ENCODE measurements at regions not wholly inside any gene's neighbourhood (a gene's known extent, or its start where the extent isn't known, plus 50 kb on each side); places are given as distances from the start of the nearest gene placed in this dataset.

GRCh38 chr10:43868952-43869351 lies 220.3 kb upstream of the ZNF32 start:
- no peak overlapping the region for H2AFZ ChIP-seq (ENCODE audit: low read depth, low read length, poor library complexity, severe bottlenecking)
- no peaks in the 10 kb centered on the region for H3K9me2 ChIP-seq (ENCODE audit: insufficient read depth)

More at GRCh38 chr10:43868952-43869351, 220.3 kb upstream of the ZNF32 start:
- no TSS peak for BruUV-seq (replicated peaks)
- no peak overlapping the region for H3K9ac ChIP-seq (ENCODE audit: low read length)
- H3K4me2 ChIP-seq (ENCODE audit: low read length), result no peak overlapping the region
- no peaks in the 10 kb centered on the region for H3K4me1 ChIP-seq (ENCODE audit: control insufficient read depth in 1 of 2, insufficient read depth in 2 of 2, low read length in 2 of 2)
- H3K27ac ChIP-seq (ENCODE audit: low read depth, low read length), result no peak overlapping the region; the same call in 1 of the 2 replicates
- H3K9me3 ChIP-seq (ENCODE audit: control insufficient read depth in 1 of 2, insufficient read depth in 1 of 2, low read depth in 1 of 2, low read length in 2 of 2), result no peaks in the 10 kb centered on the region
- H3K4me3 ChIP-seq (replicated peaks in 1 of 2; ENCODE audit: low read depth in 1 of 2, low read length in 2 of 2), result no peak overlapping the region
- DNase-seq (ENCODE audit: low read depth, low spot score), result no peak
- TF ChIP-seq JUND (IDR thresholded peaks at IDR 0.05) (no peak), EGR1 (IDR thresholded peaks at IDR 0.05; ENCODE audit: low read depth) (no peak), CEBPB (IDR thresholded peaks at IDR 0.05; ENCODE audit: low read depth) (no peak), YY1 (IDR thresholded peaks at IDR 0.05; ENCODE audit: extremely low read depth, insufficient replicate concordance, low read depth, low read length) (no peak)
- TF ChIP-seq, protein P1, sequence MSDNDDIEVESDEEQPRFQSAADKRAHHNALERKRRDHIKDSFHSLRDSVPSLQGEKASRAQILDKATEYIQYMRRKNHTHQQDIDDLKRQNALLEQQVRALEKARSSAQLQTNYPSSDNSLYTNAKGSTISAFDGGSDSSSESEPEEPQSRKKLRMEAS (IDR thresholded peaks at IDR 0.05), result no peak
- TF ChIP-seq, protein P2, sequence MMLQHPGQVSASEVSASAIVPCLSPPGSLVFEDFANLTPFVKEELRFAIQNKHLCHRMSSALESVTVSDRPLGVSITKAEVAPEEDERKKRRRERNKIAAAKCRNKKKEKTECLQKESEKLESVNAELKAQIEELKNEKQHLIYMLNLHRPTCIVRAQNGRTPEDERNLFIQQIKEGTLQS (IDR thresholded peaks at IDR 0.05), result no peak
- TF ChIP-seq, protein P3, sequence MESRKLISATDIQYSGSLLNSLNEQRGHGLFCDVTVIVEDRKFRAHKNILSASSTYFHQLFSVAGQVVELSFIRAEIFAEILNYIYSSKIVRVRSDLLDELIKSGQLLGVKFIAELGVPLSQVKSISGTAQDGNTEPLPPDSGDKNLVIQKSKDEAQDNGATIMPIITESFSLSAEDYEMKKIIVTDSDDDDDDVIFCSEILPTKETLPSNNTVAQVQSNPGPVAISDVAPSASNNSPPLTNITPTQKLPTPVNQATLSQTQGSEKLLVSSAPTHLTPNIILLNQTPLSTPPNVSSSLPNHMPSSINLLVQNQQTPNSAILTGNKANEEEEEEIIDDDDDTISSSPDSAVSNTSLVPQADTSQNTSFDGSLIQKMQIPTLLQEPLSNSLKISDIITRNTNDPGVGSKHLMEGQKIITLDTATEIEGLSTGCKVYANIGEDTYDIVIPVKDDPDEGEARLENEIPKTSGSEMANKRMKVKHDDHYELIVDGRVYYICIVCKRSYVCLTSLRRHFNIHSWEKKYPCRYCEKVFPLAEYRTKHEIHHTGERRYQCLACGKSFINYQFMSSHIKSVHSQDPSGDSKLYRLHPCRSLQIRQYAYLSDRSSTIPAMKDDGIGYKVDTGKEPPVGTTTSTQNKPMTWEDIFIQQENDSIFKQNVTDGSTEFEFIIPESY (IDR thresholded peaks at IDR 0.05; ENCODE audit: extremely low read depth, insufficient replicate concordance, low read length), result no peak
- RAD21 ChIA-PET (ENCODE audit: low non-redundant PET in 1 of 2, low total read pairs in 2 of 2, uncharacterized antibody in 2 of 2, unreplicated experiment in 2 of 2), result no interaction called here
- intact Hi-C loops (cut with micrococcal nuclease), result no loop called here
- H3K36me3 ChIP-seq (ENCODE audit: control insufficient read depth in 1 of 2, insufficient read depth in 2 of 2, low read length in 2 of 2), result no peaks in the 10 kb centered on the region
- H4K20me1 ChIP-seq (ENCODE audit: insufficient read depth), result no peaks in the 10 kb centered on the region
- H3K79me2 ChIP-seq (ENCODE audit: insufficient read depth, low read length), result no peaks in the 10 kb centered on the region
- POLR2A ChIA-PET, result no interaction called here
- H3K27me3 ChIP-seq (ENCODE audit: insufficient read depth, low read length), result peaks cover 27% of the 10 kb centered on the region
- no peak for ATAC-seq
- CTCF ChIA-PET, result no interaction called here

Data from HCT116 (cell line).